ENCODE measurements at regions not wholly inside any gene's neighbourhood (a gene's known extent, or its start where the extent isn't known, plus 50 kb on each side); places are given as distances from the start of the nearest gene placed in this dataset.
A peak's percentile ranks its signal among the peaks of the same experiment; 100 is the strongest.

DNA sequence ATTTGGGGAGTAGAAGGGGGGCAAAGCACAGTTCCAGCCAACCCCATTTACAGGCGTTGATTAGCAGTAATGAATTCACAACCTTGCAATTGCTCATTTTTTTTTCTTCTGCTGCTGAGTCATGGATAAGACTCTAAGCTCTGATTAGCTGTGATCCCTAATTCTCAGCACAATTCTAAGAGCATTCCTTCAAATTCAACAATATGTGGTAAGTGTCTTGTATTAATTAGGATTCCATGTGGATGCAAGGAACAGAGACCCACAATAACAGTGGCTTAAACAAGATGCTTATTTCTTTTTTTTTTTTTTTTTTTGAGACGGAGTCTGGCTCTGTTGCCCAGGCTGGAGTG, 133.4 kb downstream of the PALM2AKAP2 start:
- DNase-seq, result no peak

DNA sequence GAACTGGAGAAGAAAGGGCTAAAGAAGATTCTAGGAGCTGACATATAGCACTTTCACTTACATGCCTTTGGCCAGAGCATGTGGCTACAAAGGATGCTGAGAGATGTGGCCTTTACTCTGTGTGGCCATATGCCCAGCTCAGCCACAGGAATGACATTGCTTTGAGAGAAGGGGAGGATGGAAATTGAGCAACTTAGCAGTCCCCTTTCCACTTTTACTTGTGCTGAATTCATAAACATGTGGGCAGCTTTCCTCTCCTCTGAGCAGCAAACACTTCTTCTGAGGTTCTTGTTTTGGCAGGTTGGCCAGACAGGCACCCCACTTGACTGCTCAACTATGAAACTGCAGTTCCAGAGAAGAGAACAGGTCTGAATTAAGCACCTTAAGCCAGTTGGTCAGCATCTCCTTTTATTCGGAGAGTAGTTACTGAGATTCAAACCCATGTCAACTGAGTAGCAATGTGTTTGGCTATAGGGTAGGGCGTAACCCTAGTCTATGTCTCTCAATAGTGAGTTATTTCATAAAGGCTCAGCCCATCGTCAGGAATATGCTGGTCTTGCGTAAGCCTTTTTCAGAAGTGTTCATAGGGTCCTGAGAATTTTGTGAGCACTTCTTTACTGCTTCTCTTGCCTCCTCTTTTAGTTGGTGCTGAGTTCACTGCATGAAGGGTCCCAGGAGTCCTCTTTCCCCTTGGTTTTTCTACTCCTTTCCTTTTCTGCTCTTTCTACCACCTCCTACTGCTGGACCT, 134.5 kb downstream of the PALM2AKAP2 start:
- no peak for DNase-seq

DNA sequence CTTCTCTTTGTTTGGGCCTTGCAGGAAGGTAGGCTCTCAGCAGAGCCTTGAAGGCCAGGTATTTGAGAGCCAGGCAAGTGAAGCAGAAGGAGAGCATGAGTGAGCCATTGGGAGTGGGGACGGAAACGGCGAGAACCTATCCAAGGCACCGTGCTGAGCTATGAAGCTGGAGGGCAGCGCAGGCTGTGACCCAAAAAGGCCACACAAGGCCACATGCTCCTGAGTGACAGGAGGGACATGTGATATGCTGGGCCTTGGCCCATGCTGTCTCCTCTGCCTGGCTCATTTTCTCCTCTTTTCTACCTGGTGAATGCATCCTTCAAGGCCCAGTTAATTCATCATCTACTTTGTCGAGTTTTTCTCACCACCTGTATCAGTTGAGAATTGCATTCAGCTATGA, 136.3 kb downstream of the PALM2AKAP2 start:
- no peak for DNase-seq

DNA sequence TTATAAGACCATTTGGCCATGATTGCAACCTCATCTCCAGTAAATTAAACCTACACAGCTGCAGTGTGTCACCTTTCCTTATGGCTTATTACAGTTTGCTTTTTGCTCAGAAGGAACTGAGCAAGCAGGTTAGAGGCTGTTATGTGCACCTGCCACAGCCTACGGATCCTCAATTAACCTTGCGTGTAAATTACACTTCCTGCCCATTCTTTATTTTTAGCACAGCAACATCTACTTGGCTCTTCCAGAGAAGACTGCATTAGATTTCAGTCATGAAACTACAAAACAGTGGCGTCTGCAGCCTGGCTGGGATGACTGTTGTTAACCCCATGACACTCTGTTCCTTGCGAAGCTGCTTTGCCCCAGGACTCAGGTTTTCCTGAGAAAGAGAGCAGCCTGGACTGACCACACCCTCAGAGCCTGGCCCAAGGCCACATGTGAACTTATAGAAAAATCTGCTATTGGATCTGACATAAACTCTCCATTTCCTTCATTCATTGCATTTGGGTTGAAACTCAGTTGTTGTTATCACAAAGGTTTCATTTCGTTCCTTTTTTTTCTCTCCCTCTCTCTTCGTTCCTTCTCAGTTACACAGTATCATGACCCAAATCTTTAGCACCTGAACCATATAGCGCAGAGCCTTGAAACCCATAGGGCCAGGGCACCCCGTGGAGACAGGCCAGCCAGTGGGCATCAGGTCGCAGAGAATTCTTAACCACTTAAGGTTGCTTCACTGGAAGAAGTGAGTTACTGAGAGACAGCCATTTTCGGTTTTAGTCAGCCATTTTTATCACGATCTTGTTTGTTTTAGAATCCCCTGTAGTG, 138.6 kb downstream of the PALM2AKAP2 start:
- DNase-seq, result peak; percentile 81

DNA sequence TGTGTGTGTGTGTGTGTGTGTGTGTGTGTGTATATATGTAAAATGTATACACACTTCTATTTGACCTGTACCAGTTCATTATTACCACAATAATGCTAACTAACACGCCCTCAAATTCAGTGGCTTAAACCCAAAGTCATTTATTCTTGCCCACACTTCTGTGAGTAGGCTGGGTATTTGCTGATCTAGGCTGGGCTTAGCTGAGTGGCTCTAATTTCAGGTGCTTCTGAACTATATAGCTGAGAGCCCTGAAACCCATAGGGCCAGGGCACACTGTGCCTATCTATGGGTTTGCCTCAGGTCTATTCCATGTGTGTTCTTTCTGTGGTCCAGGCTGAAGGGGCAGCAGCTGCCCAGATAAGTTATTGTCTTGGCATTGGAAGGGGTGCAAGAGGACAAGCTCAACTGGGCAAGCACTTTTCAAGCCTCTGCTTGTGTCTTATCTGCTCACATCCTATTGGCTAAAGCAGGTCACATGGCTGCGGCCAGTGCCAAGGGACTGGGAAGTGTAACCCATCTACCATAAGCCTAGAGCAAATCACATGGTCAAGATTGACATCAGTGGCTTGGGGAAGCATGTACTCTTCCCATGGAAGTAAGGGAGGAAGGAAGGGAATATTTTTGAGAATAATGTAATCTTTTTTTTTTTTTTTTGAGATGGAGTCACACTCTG, 139.9 kb downstream of the PALM2AKAP2 start:
- DNase-seq, result no peak

DNA sequence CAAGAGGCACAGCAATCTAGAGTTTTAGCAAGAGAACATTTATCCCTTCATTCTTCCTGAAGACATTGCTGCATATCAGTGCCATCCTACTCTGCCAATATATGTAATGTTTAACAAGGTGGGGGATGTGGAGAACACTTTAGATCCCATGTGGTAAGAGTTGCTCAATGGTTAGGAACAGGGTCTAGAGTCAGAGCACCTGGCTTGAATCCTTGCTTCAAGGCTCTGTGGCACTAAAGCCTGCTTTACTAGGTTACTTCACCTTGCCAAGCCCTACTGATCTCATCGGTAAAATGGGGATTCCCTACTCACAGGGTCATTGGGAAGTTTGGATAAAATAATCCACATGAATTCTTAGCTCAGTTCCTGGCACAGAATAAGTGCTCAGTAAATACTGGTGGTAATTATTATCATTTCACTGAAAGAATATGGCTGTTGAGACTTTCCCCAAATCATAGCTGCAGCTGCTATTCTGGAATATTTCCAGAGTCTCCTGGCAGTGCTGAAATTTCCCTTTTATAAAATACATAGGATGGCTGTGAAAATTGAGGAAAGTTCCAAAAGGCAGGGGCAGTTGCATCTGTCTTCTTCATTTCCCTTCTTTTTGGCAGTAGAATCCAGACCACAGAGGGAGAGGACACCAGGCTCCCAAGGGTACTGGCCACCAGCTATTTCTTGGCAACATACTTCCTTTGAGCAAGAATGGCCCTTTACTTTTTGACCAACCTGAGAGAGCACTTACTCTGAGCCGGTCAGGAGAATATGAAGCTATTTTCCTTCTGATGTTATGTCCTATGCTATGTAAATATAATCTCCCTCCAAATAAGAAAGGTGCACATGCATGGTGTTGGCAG, 142.8 kb downstream of the PALM2AKAP2 start:
- DNase-seq, result no peak

DNA sequence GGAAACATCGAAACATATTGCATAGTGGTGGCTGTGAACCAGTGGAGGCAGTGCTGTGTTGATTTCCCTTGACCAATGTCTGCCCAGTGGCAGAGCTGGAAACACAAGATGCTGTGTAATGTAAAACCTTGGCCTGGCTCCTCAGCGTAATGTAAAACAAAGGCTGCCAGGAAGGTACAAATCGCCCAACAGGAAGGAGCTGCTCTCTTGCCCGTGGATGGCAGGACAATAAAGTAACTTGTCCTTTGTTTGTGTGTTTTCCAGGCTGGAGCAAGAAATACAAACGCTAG, 143.4 kb downstream of the PALM2AKAP2 start:
- no peak for DNase-seq

DNA sequence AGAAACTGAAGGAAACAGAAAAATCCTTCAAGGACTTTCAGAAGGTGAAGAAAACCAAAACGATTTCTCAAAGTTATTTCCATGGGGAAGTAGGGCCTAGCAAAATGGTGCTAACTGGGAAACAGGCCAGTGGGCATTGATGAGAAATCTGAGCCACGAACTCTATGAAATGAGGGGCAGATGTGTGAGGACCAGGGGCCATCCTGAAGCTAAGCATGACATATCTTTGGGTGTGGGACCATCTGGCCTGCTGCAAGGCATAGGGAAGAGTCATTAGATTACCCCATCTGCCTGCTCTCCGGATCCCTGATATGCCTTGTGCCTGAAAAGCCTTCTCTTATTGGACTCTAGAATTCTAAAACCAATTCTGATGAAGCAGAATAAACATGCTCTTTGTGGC, 143.8 kb downstream of the PALM2AKAP2 start:
- DNase-seq, result no peak

DNA sequence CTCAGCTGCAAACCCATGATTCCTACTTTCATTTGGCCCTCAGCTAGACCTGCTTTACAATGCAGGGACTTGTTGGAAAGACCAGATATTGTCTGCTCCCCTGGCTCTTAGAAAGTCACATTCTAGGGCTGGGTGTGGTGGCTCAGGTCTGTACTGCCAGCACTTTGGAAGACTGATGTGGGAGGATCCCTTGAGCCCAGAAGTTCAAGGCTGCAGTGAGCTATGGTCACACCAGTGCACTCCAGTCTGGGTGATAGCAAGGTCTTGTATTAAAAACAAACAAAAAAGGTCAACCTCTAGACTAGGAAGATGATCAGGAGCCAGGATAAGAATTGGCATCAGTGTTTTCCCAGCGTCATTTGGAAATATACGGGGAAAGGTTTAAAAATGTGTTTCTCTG, 145.8 kb downstream of the PALM2AKAP2 start:
- DNase-seq, result no peak

DNA sequence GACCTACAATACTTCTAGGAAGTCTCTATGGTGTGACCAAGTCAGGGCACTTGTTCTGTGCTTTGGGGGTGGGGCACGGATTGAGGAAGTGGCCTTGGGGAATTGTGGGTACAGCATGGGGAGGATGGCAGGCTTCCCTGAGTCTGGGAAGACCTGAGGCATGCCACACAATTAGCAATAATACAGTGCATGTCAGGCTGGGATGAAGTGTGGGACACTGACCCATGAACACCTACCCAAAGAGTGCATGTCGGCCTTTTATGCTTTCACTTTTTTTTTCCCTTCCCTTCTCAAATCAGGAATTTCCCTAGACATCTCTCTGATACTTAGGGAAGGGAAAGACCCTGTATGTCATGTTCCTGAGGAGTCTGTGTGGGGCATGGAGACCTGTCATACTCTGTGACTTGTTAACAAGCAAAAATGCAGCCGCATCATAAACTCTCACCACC, 146.4 kb downstream of the PALM2AKAP2 start:
- no peak for DNase-seq

DNA sequence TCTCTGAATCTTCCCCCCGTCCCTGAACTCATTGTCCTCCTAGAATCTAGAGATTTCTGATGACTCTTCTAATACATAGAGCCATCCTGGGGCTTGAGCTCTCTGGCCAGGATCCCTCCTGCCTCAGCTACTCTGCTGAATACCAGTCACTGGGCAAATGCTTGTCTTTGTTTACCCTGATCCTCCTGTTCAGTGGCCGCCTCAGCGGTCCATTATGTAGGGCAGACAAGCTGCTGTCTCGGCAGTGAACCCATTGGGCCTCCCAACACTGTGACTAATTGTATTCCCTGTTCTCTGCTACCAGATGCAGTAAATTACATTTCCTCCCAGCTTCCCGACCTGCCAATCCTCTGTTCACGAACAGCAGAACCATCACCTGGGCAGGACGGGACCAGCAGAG, 151.6 kb downstream of the PALM2AKAP2 start:
- no peak for DNase-seq

DNA sequence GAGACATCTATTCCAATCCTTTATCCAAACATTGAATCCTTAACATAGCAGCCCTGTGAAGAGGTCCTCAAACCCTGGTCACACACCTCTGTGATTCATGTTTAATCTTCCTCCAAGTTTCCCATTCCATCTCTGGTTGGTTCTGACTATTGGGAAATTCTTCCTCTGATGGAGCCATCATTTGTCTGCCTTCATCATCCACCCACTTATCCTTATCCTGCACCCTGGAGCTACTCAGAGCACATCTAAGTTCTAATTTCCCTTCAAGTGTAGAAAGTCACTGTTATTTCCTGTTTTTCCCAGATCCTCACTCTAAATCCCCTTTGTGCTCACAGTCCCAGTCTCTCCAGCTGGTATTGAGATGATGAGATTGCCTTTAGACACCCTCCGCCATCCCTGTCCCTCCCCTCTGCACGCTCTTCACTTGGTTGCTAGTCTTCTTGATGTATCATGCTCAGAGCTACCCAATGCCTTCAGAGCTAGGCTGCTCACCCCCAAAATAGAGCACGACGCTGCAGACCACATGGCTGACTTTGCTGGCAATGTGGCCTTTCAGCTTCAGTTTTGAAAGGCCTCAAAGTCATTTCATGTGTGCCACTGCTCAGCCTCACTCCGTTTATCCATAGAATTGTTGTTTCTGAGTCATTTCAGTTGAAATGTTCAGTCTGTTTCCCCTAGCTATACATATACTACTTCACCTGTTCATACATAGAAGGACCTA, 154.3 kb downstream of the PALM2AKAP2 start:
- DNase-seq, result no peak

DNA sequence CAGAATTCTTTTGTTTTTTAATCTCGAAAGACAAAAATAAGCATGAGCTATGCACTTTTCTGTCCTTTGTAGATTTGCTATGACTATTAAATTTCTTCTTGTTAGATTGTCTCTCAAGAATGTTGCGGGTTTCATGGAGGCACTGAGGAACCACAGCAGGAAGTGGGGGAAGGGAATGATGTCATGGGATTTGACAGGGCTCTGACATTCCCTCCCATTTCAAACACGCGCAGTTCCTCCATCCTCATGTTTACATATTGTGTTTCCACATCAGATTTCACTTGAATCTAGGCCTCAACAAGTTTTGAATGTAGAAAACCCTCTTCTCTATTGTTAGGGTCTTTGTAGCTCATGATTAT, 154.8 kb downstream of the PALM2AKAP2 start:
- DNase-seq, result no peak

DNA sequence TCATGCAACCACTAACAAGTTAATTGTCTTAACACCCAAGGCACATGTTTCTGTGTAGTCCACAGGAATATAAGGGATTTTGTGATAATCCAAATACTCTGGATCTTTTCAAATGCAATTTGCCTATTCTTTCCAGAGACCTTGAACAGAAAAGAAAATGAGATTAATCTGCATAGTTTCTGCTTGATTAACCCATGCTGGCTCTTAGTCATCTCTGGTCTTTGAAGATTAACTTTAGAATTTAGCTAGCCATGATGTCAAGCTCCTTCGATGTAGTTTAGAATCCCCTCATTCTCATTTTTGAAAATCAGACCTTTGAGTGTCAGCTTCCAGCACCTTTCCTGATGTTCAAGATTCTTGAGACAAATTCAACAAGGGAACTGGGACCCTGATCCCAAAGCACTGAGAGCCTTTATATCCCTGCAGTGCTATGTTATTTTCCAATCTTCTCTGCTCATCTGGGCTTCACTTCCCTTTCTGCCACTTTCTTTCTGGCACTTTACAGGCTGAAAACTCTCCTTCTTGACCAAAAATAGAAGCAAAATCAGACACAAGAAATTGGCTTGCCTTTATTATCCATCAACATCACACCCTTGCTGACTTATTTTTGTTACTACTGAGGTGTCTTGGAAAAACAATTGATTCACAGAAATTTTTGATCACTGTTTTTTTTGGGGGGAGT, 155.5 kb downstream of the PALM2AKAP2 start:
- no peak for DNase-seq

DNA sequence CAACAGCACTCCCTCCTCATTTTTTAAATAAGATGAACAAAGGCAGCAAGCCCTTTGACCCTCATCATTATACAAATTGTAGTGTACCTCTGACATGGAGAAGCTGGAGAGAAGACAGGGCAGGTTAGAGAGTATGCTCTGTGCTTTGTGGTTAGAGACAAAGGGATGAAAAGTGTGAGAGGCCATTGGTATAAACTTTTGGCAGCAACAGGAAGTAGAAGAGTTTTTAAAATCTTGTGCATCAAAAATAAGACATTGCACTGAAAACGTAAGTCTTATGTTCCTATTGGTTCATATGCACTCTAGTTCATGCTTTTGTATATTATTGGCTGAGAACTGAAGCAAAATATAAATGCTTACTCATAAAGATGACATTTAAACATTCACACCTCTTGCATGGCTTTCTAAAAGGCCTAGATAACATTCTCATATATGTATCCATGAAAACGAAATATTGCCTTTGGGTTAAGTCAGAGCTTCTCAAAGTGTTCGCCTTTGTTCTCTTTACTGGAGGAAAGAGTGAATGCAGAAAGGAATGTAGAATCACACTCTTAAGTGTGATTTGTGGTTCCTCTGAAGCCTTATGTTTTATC, 158.0 kb downstream of the PALM2AKAP2 start:
- DNase-seq, result no peak

DNA sequence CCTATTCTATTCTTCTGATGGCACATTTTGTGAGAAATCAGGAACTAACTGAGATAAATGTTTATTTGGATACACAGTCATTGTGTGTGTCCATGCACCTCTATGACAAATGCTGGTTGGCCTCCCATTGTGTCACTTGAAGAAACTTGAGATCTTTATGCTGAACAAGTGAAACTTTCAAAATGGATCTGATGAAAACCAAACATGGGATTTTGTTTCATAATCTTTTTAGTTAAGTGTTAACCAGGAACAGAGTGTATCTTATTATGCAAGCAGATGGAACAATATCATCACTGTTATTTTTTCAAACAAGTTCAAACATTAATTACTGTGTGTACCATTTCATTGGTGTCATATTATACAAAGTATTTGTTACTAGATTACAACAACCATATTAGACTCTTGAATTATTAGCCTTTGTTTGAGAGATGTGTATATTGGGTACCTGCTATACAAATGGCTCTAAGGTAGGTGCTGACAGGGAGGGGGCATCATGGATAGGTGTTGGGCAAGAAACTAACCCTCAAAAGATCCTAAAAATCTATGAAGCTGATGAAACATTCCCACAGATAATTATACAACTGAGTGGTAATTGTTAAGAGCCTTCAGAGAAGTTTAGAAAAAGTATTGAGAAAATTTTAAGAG, 159.8 kb downstream of the PALM2AKAP2 start:
- DNase-seq, result no peak

DNA sequence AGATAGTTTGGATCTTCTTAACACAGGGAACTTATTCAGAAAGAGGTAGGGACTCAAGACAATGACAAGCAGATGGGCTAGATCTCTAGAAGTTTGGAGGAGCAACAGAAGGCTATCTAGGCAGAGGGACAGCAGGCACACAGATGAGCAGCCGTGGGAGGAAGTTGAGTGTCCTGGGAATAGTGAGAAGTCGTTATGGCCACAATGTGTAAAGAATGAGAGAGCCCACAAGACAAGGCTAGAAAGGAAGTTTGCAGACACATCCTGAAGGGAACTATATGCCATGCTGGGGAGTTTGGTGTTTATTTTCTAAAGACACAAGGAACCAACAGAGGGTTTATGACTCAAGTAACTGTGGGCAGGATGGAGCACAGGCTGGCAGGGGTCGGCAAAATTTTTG, 160.6 kb downstream of the PALM2AKAP2 start:
- no peak for DNase-seq

DNA sequence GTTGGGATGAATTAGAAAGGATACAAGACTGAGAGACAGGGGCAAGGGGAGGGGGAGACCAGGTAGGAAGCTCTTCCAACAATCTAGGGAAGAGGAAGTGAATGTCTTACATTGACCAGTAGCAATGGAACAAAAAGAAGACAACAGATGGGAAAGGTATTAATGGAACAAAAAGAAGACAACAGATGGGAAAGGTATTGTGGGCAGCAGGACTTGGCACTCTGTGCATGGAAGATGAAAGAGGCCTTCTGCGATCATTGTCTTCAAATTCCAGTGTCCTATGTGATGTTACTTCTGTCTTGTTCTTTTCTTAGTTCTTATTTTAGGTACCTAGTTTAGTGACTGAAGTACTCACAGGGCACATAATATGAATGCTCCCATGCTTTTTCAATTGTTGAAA, 161.8 kb downstream of the PALM2AKAP2 start:
- no peak for DNase-seq

DNA sequence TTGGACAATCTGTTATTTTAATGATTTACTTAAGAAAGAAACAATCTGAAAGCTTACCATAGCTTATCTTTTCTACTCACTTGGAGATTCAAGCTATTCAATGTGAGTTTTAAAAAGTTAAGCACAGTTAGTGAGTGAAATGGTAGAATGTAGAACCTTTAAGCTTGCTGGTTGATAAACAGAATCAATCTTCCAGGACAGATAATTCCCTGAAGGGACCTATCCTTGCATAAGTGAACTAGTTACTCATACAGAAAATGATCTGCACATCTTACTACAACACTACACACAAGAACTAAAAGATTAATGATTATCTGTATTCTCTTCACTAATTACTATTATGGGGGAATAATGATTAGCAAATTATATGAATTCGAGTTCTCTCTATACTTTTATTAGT, 165.6 kb downstream of the PALM2AKAP2 start:
- DNase-seq, result no peak

DNA sequence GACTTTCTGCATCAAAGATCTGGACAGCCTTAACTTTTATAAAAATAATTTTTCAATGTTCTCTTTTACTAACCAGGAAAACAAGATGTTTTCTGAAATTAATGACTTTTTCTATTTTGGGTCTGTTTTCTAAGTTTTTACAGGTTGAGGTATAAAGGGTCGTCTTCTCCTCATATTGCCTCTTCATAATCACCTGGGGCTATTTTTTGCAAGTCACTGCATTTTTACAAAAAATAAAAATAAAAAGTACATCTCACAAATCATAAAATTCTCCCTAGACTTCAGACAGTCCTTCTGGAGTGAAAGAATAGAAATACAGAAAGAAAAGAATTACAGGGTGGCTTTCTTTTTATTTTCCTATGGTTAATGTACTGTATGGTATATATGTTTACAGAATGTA, 168.5 kb downstream of the PALM2AKAP2 start:
- no peak for DNase-seq
